Gastrocnemius medialis (tissue), 4 donors: ENCODE measurements at regions not wholly inside any gene's neighbourhood (a gene's known extent, or its start where the extent isn't known, plus 50 kb on each side); places are given as distances from the start of the nearest gene placed in this dataset.

Experiments
- ATAC-seq, 2 donors: fragments of 150-250 bp; one replicate each; pipeline ENCODE4 v1.9.1; 2016
- DNase-seq, 2 donors: peaks; one replicate each; pipeline ENCODE4 v3.0.0-alpha.2; 2019
- H3K27ac ChIP-seq, 4 donors: fragments of 200-600 bp; sonication (generic); 1 replicate in 1 of 4; 2 replicates in 3 of 4; pipeline ENCODE4 v1.5.1; 2016 to 2018; ENCODE audit warnings: mild to moderate bottlenecking in 2 of 4, moderate library complexity in 1 of 4
- H3K27me3 ChIP-seq, 3 donors: fragments of 200-600 bp; sonication (generic) in 2 of 3; 1 replicate in 1 of 3; 2 replicates in 2 of 3; pipeline versions ENCODE4 v1.5.1 to v1.6.0; 2016 to 2019; ENCODE audit warnings: mild to moderate bottlenecking in 1 of 3, moderate library complexity in 1 of 3
- H3K36me3 ChIP-seq, 2 donors: fragments of 200-600 bp; sonication (generic) in 1 of 2; one replicate each; pipeline ENCODE4 v1.5.1; 2017 to 2018
- H3K4me1 ChIP-seq, 2 donors: fragments of 200-600 bp; sonication (generic) in 1 of 2; one replicate each; pipeline ENCODE4 v1.5.1; 2016 to 2017; ENCODE audit warnings: mild to moderate bottlenecking in 2 of 2
- H3K4me3 ChIP-seq, 4 donors: fragments of 200-600 bp; sonication (generic) in 3 of 4; 1 replicate in 1 of 4; 2 replicates in 3 of 4; pipeline ENCODE4 v1.5.1; 2016 to 2019; ENCODE audit warnings: mild to moderate bottlenecking in 2 of 4
- H3K9me3 ChIP-seq, 3 donors: fragments of 200-600 bp; sonication (generic) in 2 of 3; 1 replicate in 1 of 3; 2 replicates in 2 of 3; pipeline ENCODE4 v1.5.1; 2016 to 2019
- POLR2A ChIP-seq, 2 donors: fragments of 450-650 bp; IDR thresholded peaks; one replicate each; pipeline ENCODE4 v1.6.1; 2017; ENCODE audit warnings: antibody characterized with exemption in 2 of 2, mild to moderate bottlenecking in 2 of 2, moderate library complexity in 2 of 2
- in situ Hi-C, 4 donors: fragments of 200-750 bp; cut with MboI; loops; one replicate each; pipeline versions ENCODE4 v1.15.0 to v1.8.0; 2017; ENCODE audit warnings: low sequenced_read_pairs in 4 of 4
- intact Hi-C: fragments of 100-400 bp; cut with DNase I; formaldehyde crosslinking; loops from one replicate; pipeline ENCODE4 v1.15.1; 2023; ENCODE audit warnings: low total_unique reads
- TF ChIP-seq, protein P1 (sequence below), 5 experiments: fragments of 450-650 bp in 3 of 5; fragments of 200-600 bp in 2 of 5; sonication (generic) in 2 of 5; IDR thresholded peaks in 4 of 5; conservative IDR thresholded peaks in 1 of 5; 1 replicate in 4 of 5; 2 replicates in 1 of 5; pipeline ENCODE4 v1.5.1; 2016 to 2019; ENCODE audit warnings: antibody characterized with exemption in 5 of 5, mild to moderate bottlenecking in 3 of 5, moderate library complexity in 3 of 5

DNA sequence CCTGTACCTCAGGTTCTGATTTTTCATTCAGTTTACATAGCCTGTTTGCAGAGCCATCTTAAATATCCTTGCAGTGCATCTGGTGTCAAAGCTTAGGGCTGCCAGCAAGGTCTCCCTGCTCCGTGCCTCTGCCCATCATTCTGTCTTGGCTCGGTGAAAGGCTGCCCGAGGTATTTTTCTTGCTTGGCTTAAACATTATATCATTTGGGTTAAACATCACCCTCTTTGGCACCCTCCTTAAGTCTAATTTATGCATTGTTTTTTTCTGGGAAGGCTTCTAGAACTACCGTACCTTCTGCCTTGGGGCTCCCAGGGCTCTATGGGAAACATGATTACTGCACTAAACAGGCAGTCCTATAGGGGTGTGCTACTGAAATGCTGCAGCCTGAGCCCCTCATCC is 158.6 kb upstream of the CELF4 start:
- no peak overlapping the region for H3K4me3 ChIP-seq
- no peak overlapping the region for H3K27ac ChIP-seq
- no peak for ATAC-seq
- DNase-seq: no peak
- in situ Hi-C loops (no loop called here), intact Hi-C loops (no loop called here)
- H3K36me3 ChIP-seq: no peaks in the 10 kb centered on the region
- H3K9me3 ChIP-seq: no peaks in the 10 kb centered on the region
- TF ChIP-seq, protein P1, sequence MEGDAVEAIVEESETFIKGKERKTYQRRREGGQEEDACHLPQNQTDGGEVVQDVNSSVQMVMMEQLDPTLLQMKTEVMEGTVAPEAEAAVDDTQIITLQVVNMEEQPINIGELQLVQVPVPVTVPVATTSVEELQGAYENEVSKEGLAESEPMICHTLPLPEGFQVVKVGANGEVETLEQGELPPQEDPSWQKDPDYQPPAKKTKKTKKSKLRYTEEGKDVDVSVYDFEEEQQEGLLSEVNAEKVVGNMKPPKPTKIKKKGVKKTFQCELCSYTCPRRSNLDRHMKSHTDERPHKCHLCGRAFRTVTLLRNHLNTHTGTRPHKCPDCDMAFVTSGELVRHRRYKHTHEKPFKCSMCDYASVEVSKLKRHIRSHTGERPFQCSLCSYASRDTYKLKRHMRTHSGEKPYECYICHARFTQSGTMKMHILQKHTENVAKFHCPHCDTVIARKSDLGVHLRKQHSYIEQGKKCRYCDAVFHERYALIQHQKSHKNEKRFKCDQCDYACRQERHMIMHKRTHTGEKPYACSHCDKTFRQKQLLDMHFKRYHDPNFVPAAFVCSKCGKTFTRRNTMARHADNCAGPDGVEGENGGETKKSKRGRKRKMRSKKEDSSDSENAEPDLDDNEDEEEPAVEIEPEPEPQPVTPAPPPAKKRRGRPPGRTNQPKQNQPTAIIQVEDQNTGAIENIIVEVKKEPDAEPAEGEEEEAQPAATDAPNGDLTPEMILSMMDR (IDR thresholded peaks at IDR 0.05 in 4 of 5, conservative IDR thresholded peaks at IDR 0.05 in 1 of 5): no peak
- no peak for TF ChIP-seq POLR2A (IDR thresholded peaks at IDR 0.05)
- H3K27me3 ChIP-seq: no peaks in the 10 kb centered on the region
- no peaks in the 10 kb centered on the region for H3K4me1 ChIP-seq

GRCh38 chr18:37721544-37722522 is 156.2 kb upstream of the CELF4 start:
- Histone ChIP-seq H3K27ac (no peak overlapping the region), H3K27me3 (no peaks in the 10 kb centered on the region), H3K9me3 (no peaks in the 10 kb centered on the region), H3K4me1 (no peaks in the 10 kb centered on the region), H3K36me3 (no peaks in the 10 kb centered on the region), H3K4me3 (no peak overlapping the region)
- TF ChIP-seq, protein P1 (IDR thresholded peaks at IDR 0.05 in 4 of 5, conservative IDR thresholded peaks at IDR 0.05 in 1 of 5): no peak
- no peak for TF ChIP-seq POLR2A (IDR thresholded peaks at IDR 0.05)
- DNase-seq: no peak
- intact Hi-C loops: no loop called here
- in situ Hi-C loops: no loop called here
- ATAC-seq: no peak

- no peak for ATAC-seq
- in situ Hi-C loops: no loop called here
- no peak for DNase-seq
- intact Hi-C loops: no loop called here
- H3K36me3 ChIP-seq: no peaks in the 10 kb centered on the region
- no peak overlapping the region for H3K27ac ChIP-seq
- H3K4me1 ChIP-seq: no peaks in the 10 kb centered on the region
- TF ChIP-seq, protein P1 (IDR thresholded peaks at IDR 0.05 in 4 of 5, conservative IDR thresholded peaks at IDR 0.05 in 1 of 5): no peak
- TF ChIP-seq POLR2A (IDR thresholded peaks at IDR 0.05): no peak
- no peak overlapping the region for H3K4me3 ChIP-seq
- no peaks in the 10 kb centered on the region for H3K9me3 ChIP-seq
- H3K27me3 ChIP-seq: no peaks in the 10 kb centered on the region
Observed at GRCh38 chr18:37720663-37721062, 155.1 kb upstream of the CELF4 start.

DNA sequence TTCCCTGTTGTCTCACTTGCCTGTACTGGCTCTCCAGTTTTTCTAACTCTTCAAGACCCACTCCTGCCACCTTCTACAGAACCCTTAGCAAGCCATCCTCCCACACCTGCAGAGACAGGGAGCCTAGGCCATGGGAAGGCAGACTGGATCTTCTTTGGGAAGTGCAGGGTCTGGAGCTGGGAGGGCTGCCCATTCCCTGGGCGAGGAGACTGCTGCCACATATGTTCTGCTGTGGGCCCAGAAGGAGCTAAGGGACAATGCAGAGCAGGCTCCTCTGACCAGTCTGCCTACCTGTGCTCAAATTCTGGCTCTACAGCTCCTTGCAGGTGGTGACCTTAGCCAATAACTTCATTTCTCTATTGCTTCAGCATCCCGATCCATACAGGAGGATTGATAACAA is 152.1 kb upstream of the CELF4 start:
- ATAC-seq (no peak), DNase-seq (no peak)
- TF ChIP-seq, protein P1 (IDR thresholded peaks at IDR 0.05 in 4 of 5, conservative IDR thresholded peaks at IDR 0.05 in 1 of 5): no peak
- TF ChIP-seq POLR2A (IDR thresholded peaks at IDR 0.05): no peak
- Histone ChIP-seq H3K4me1 (no peaks in the 10 kb centered on the region), H3K27ac (no peak overlapping the region), H3K9me3 (no peaks in the 10 kb centered on the region), H3K4me3 (no peak overlapping the region), H3K27me3 (no peaks in the 10 kb centered on the region), H3K36me3 (no peaks in the 10 kb centered on the region)
- intact Hi-C loops (no loop called here), in situ Hi-C loops (no loop called here)
